ACC112 (cell line): ENCODE measurements at regions not wholly inside any gene's neighbourhood (a gene's known extent, or its start where the extent isn't known, plus 50 kb on each side); places are given as distances from the start of the nearest gene placed in this dataset.

Source experiments
- H2AFZ ChIP-seq: fragments of 200-600 bp; sonication (generic); one replicate; pipeline ENCODE4 v1.6.0; 2017; ENCODE audit warnings: antibody characterized with exemption, low read length; ENCODE audit not compliant: unreplicated experiment
- H3K27ac ChIP-seq: fragments of 200-600 bp; sonication (generic); 2 replicates; pipeline ENCODE4 v1.5.1; 2014; ENCODE audit warnings: low read depth, mild to moderate bottlenecking, antibody characterized with exemption, low read length, moderate library complexity
- H3K27me3 ChIP-seq: fragments of 200-600 bp; sonication (generic); 2 replicates; pipeline ENCODE4 v1.6.1; 2014; ENCODE audit warnings: mild to moderate bottlenecking, antibody characterized with exemption, low read length, moderate library complexity, mixed read lengths; ENCODE audit not compliant: insufficient read depth
- H3K36me3 ChIP-seq: fragments of 200-600 bp; sonication (generic); 2 replicates; pipeline ENCODE4 v1.6.1; 2016; ENCODE audit warnings: mild to moderate bottlenecking, antibody characterized with exemption, low read length, moderate library complexity, mixed read lengths; ENCODE audit not compliant: insufficient read depth
- H3K4me1 ChIP-seq: fragments of 200-600 bp; sonication (generic); one replicate; pipeline ENCODE4 v1.6.1; 2016; ENCODE audit warnings: low read length, mixed read lengths; ENCODE audit not compliant: insufficient read depth, unreplicated experiment, control insufficient read depth
- H3K4me3 ChIP-seq: fragments of 200-600 bp; sonication (generic); 2 replicates; pipeline ENCODE4 v1.5.1; 2014; ENCODE audit warnings: mild to moderate bottlenecking, low read depth, low read length
- H3K79me2 ChIP-seq: fragments of 200-600 bp; sonication (generic); one replicate; pipeline ENCODE4 v1.6.0; 2016; ENCODE audit warnings: low read length; ENCODE audit not compliant: control insufficient read depth, unreplicated experiment, insufficient read depth

DNA sequence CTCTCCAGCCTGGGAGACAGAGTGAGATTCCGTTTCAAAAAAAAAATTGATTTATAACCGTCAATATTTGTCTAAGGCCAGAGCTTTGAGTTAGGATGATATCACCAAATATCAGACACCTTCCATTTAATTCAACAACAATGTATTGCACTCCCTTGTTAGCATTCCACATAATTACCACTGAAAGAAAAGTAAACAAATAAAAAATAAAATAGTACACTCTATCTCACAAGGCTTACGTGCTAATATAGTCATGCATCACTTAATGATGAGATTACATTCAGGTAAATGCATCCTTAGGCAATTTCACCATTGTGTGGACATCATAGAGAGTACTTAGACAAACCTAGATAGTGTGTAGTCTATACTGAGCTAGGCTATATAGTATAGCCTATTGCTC is 127.6 kb upstream of the RHOBTB1 start:
- Histone ChIP-seq H3K4me1 (no peaks in the 10 kb centered on the region), H3K4me3 (no peak overlapping the region), H3K79me2 (no peaks in the 10 kb centered on the region), H3K27ac (no peak overlapping the region), H3K36me3 (no peaks in the 10 kb centered on the region), H2AFZ (no peak overlapping the region), H3K27me3 (no peaks in the 10 kb centered on the region)

DNA sequence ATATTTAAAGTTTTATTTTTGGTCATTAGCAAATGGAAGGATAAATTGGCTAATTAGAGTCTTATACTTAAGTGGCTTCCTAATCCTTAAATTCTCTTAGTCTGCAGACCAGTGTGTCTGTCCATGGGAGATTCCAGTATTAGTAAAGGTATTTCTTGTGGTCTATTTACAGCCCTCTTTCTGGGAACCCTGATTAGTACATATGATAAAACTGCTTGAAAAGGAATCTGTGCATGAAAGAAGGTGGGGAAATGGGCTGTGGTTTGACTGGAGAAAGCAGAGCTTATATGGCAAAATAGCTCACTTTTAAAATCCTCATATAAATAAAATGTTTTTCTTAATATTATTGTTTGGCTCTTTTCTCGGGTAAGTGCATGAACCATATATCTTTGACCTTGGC is 124.5 kb upstream of the RHOBTB1 start:
- H3K4me1 ChIP-seq, result no peaks in the 10 kb centered on the region
- H3K36me3 ChIP-seq, result no peaks in the 10 kb centered on the region
- H3K27me3 ChIP-seq, result no peaks in the 10 kb centered on the region
- H3K27ac ChIP-seq, result no peak overlapping the region
- H3K4me3 ChIP-seq, result no peak overlapping the region
- no peak overlapping the region for H2AFZ ChIP-seq
- H3K79me2 ChIP-seq, result no peaks in the 10 kb centered on the region

DNA sequence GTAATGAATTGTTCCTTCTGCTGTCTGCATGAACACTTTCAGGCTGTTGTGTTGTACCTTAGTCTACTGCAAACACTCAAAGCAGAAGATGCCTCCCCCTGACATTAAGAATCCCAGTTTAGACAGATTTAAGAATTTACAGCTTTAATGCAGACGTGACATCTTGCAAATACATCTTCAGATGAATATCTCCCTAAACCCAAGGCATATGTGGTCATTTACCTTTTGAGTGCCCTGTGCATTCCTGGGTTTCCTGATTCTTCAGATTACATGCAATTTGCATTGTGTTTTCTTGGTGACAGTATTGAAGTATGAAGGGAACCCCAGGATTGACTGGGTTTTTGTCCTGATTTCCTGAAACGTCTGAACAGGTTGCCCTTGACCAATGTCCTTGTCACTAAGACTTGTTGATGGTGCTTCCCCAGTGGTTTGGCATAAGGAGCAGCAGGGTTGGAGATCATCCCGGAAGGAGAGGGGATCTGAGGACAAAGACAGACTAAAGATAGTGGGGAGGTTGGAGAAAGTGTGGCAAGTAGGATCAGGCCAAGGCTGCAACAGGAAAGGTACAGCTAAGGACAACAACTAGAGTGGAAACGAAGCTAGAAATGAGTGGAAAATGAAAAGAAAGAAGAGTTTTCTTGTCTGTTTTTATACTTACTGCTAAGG is 123.8 kb upstream of the RHOBTB1 start:
- Histone ChIP-seq H3K79me2 (no peaks in the 10 kb centered on the region), H3K4me3 (no peak overlapping the region), H3K36me3 (no peaks in the 10 kb centered on the region), H3K27ac (no peak overlapping the region), H3K4me1 (no peaks in the 10 kb centered on the region), H2AFZ (no peak overlapping the region), H3K27me3 (no peaks in the 10 kb centered on the region)

DNA sequence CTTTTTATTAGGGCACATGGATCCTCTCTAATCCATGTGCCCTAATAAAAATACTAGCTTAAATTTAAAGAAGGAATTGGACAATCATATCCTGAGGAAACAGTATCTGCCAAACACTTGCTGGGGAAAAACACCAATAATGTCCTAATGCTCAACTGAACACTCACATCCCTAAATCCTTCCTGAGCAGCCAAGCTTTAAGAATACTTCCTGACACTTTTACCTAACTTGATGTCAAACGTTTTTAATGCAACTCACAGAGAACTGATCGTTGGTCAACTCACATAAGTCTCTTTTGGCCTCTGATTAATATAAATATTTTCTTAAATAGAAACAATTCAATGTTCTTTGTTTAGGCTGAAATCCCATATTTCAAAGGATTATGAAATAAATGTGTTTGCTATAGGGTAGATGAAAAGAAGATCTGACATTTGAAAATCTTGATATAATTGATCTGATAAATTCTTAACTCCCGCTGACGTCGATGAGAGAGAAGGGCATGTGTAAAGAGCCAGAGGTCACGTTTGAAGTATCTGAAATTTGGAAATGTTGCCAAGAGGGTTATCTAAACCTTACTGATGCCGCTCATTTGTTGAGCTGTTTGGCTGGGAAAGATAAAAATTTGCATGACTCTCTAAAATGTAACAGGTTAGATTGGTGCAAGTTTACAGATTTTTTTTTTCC is 122.8 kb upstream of the RHOBTB1 start:
- no peak overlapping the region for H2AFZ ChIP-seq
- no peak overlapping the region for H3K27ac ChIP-seq
- H3K27me3 ChIP-seq, result no peaks in the 10 kb centered on the region
- no peak overlapping the region for H3K4me3 ChIP-seq
- no peaks in the 10 kb centered on the region for H3K36me3 ChIP-seq
- H3K79me2 ChIP-seq, result no peaks in the 10 kb centered on the region
- no peaks in the 10 kb centered on the region for H3K4me1 ChIP-seq

DNA sequence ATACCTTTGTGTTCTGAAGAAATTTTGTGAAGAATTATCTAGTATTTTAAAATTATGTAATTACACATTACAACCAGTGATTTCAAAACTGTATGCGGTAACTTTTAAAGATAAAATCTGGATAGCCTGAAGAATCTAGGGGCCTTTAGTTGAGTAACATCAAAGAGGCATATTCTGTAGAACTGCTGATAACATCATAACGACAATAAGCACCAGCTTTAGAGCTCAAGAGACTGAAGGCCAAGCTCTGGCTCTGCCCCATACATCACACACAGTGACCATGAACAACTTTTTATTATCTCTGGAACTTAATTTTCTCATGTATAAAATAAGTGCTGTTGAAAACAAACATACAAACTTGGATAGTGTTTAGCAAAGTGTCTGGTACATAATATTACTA is 121.1 kb upstream of the RHOBTB1 start:
- no peak overlapping the region for H3K4me3 ChIP-seq
- no peaks in the 10 kb centered on the region for H3K79me2 ChIP-seq
- no peak overlapping the region for H2AFZ ChIP-seq
- no peaks in the 10 kb centered on the region for H3K27me3 ChIP-seq
- no peaks in the 10 kb centered on the region for H3K4me1 ChIP-seq
- H3K27ac ChIP-seq, result no peak overlapping the region
- H3K36me3 ChIP-seq, result no peaks in the 10 kb centered on the region

DNA sequence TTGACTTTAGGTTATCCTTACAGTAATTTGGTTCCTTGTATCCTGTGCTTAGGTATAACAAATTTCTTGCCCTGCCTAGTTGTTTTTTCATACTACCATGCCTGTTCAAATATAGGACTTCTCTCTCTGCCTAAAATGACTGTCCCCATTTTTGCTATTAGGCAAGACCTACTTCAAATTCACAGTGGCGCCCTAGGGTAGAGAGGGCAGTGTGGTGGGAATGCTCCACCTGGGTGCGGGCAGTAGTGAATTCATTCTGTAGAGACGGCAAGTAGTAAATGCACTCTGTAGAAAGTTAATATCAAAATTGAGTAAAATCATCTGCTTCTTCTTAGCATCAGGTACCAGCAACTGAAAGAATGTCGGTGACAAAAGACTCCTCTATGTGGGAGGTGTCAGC is 120.4 kb upstream of the RHOBTB1 start:
- Histone ChIP-seq H3K4me3 (no peak overlapping the region), H3K79me2 (no peaks in the 10 kb centered on the region), H2AFZ (no peak overlapping the region), H3K27me3 (no peaks in the 10 kb centered on the region), H3K36me3 (no peaks in the 10 kb centered on the region), H3K27ac (no peak overlapping the region), H3K4me1 (no peaks in the 10 kb centered on the region)

DNA sequence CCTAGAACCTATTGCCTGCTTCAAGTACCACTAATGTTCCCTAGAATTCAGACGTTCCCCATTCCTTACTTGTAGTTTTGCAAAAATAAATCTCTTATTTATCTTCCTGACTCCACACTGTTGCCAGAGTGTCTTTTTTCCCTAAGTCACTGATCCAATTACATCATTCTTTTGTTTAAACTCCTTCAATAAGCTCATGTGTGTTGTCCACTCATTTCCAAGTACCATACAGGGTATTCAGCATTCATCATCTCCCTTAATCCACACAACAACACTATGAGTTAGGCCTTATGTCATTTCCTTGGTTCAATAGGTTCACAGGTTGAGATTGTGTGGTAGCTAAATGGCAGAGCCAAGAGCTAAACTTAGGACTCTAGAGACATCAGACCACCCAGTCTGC is 119.9 kb upstream of the RHOBTB1 start:
- H3K27me3 ChIP-seq, result no peaks in the 10 kb centered on the region
- no peak overlapping the region for H2AFZ ChIP-seq
- no peak overlapping the region for H3K27ac ChIP-seq
- H3K4me3 ChIP-seq, result no peak overlapping the region
- H3K4me1 ChIP-seq, result no peaks in the 10 kb centered on the region
- H3K36me3 ChIP-seq, result no peaks in the 10 kb centered on the region
- no peaks in the 10 kb centered on the region for H3K79me2 ChIP-seq

DNA sequence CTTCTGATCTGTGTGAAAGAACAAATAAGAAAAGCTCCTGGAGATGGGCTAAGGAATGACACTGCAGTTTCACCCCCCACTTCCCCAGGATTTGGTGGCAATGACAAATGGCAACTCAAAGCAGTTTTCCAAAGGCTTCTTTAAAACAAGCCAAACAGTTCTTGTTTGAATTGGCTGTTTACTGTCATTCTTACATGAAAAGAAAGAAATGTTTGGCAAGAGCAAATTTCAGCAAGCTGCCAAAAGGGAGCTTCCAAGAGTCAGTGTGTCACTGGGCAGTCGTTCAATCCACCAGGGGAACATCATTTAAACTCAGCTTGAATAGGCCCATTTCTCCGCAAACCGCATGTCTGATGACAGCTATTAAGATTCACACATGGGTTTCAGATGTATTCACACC is 119.0 kb upstream of the RHOBTB1 start:
- Histone ChIP-seq H2AFZ (peak overlapping the region; percentile 42), H3K79me2 (no peaks in the 10 kb centered on the region), H3K27ac (no peak overlapping the region), H3K36me3 (no peaks in the 10 kb centered on the region), H3K27me3 (no peaks in the 10 kb centered on the region), H3K4me3 (no peak overlapping the region), H3K4me1 (no peaks in the 10 kb centered on the region)

DNA sequence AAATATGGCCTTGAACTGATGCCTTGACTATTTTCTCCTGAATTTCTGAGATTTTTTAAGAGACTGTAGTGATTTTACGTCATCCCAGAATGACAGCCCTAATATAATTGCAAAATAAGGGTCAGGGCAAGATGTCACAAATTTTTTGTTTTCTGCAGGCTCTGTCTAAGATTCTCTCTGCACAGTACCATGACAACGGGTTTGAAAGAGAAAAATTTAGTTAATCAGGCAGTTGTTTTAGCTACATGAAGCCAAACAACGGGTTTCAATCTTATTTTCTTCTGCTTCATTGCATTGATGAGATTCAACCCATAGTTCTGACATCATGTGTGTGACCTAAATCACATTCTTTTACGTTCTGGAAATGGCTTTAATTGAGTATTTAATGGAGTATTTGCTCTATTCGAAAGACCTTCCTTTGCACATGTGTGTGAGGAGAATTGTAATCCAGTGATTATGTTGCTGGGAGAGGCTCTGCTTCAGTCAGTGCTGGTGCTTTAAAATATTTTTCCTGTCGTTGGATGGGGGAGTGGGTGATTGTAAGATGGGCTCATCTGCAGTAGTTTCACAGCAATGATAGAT is 118.0 kb upstream of the RHOBTB1 start:
- no peaks in the 10 kb centered on the region for H3K27me3 ChIP-seq
- H2AFZ ChIP-seq, result no peak overlapping the region
- H3K27ac ChIP-seq, result no peak overlapping the region
- H3K4me3 ChIP-seq, result no peak overlapping the region
- no peaks in the 10 kb centered on the region for H3K4me1 ChIP-seq
- H3K79me2 ChIP-seq, result no peaks in the 10 kb centered on the region
- no peaks in the 10 kb centered on the region for H3K36me3 ChIP-seq

DNA sequence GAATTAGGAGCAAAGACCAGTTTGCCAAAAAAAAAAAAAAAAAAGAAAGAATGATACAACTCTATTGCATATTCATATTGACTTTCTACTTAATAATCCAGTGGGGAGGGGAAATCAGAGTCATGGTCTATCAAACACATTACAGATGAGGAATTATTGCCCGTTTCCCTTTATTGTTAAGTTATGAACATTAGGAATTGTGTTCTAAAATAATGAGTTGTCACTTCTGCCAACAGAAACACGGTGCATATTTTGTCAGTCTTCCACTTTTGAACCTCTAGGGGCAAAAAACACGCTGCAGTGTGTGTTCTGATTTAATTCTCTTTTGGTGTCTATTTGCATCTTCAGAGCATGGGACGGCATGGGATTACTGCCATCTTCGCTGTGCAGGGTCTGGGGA is 115.7 kb upstream of the RHOBTB1 start:
- no peaks in the 10 kb centered on the region for H3K36me3 ChIP-seq
- no peaks in the 10 kb centered on the region for H3K79me2 ChIP-seq
- H3K27me3 ChIP-seq, result no peaks in the 10 kb centered on the region
- no peak overlapping the region for H2AFZ ChIP-seq
- H3K4me1 ChIP-seq, result no peaks in the 10 kb centered on the region
- no peak overlapping the region for H3K27ac ChIP-seq
- H3K4me3 ChIP-seq, result no peak overlapping the region
